MM.1S (cell line): ENCODE measurements at regions not wholly inside any gene's neighbourhood (a gene's known extent, or its start where the extent isn't known, plus 50 kb on each side); places are given as distances from the start of the nearest gene placed in this dataset.

Experiments used
- CTCF ChIP-seq: fragments of 300-600 bp; sonication (generic); IDR thresholded peaks from 2 replicates; pipeline ENCODE4 v1.5.1; 2016; ENCODE audit warnings: antibody characterized with exemption, low read length, mixed read lengths
- EZH2 ChIP-seq: fragments of 300-600 bp; sonication (generic); optimal IDR thresholded peaks from 2 replicates; pipeline ENCODE3; 2017; ENCODE audit warnings: low read depth, mild to moderate bottlenecking, antibody characterized with exemption, low read length, mixed read lengths
- EZH2phosphoT487 ChIP-seq: fragments of 300-600 bp; sonication (generic); IDR thresholded peaks from 2 replicates; pipeline ENCODE4 v1.6.1; 2018; ENCODE audit warnings: antibody characterized with exemption, low read length

- TF ChIP-seq CTCF (no peak), EZH2 (no peak), EZH2phosphoT487 (no peak)
Observed at GRCh38 chr16:51418258-51418657, 267.2 kb upstream of the SALL1 start.
